GM04503 (cell line): ENCODE measurements at regions not wholly inside any gene's neighbourhood (a gene's known extent, or its start where the extent isn't known, plus 50 kb on each side); places are given as distances from the start of the nearest gene placed in this dataset.
"Not testable (repeated sequence)": the region's sequence is repeated elsewhere in the genome, so short reads cannot be mapped to it uniquely, and the experiment has no call there.

Experiments used
- DNase-seq: peaks from one replicate; pipeline ENCODE4 v3.0.0-alpha.2; 2012; ENCODE audit warnings: low read depth

DNA sequence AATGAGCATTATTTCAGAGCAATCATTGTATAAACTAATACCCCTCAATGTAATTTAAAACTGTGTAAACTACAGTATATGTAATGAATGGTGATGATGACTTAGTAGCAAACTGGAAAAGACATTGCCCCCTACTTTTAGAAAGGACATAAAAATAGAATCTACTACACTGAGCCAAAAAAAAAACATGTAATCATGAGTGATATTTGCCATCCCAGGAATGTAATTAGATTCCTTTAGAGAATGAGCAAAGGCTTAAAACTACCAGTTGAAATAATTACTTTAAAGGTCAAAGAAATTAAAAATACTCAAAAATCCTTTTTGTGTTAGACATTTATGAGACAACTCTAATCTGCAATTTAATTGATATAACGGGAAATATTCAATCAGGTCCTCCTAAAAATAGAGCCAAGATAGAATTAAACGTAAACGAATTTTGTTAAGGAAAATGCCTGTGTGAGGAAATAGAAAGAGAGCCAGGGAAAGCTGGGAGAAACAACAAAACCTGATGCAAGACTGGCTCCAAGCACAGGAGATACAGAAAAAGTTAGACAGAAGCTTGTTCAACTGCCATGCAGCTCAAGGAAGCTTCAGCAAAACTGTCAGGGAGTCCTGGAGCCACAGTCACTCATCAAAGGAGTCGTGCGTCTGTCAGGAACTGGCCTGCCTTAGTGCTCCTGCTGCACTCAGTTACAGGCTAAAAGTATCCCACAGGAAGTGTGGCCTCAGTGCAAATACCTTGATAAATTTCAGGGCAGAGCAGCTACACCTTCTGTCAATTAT lies 655.7 kb upstream of the INTU start:
- no peak for DNase-seq

- no peak for DNase-seq
These were observed 646.8 kb upstream of the INTU start for GRCh38 chr4:126986005-126986404.

DNA sequence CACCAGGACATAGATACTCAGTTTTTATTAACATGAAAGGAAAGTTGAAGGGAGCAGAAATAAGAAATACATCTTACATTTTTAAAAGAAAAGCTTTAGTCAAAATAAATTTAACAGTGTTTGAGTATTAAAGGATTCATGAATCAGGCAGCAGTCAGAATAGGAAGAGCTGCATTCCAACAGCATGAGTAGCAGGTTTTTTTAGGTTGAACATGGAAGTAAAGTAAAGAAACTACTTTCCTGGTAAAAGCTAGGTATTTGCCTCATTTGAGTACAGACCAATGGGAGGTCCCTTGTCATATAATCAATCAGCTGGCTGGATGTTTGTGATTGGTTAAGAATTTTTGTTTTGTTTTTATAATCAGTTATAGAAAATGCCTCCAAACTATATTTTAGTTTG lies 645.9 kb upstream of the INTU start:
- DNase-seq: no peak

GRCh38 chr4:126991965-126992364 lies 640.8 kb upstream of the INTU start:
- peak; percentile 36 for DNase-seq

GRCh38 chr4:126992910-126993309 lies 639.8 kb upstream of the INTU start:
- DNase-seq: no peak

DNA sequence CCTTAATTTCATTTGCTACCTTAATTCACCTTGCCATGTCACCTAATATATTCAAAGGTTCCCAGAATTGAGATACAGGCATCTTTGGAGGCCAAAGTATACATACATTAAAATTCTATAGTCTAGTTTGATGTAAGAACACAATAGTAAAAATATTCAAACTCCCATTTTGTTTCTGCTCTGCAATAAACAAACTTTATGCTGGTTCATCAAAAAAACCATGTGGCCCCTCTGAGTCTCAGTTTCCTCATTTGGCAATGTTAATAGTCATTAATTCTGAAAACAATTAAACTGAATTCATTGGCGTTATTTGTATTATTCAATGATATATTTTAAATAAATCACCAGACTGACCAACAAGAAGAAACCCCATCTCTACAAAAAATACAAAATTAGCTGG lies 639.4 kb upstream of the INTU start:
- DNase-seq: no peak

DNA sequence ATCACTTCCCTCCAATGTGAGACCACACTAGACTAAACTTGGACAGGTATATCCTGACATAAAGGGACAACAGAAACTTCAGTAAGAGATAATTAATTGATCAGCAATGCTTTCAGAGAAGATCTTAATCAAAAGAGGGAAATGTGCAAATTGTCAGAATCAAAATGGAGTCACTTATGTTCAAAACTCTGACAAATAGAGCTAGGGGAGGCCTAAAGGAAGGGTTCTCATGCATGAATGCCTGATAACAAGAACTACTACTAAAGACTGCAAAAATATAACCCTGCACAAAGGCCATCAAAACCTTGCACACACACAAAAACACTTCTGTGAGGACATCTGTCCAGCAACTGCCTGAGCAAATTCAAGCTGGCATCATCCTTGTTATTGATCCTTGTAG lies 637.5 kb upstream of the INTU start:
- DNase-seq: no peak

DNA sequence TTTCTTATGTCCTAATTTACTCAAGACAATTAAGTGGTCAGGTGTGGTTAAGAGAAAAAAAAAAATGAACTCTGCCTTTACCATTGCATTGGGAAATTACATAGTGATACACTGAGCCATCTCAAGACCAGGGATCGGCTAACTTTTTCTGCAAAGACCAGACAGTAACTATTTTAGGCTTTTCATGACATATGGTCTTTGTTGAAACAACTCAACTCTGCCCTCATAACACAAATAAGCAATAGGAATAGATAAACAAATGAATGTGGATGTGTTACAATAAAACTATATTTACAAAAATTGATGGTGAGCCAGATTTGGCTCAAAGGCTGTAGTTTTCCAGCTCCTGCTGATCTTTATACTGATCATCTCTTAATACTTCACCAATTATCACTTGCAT lies 632.6 kb upstream of the INTU start:
- DNase-seq: no peak

DNA sequence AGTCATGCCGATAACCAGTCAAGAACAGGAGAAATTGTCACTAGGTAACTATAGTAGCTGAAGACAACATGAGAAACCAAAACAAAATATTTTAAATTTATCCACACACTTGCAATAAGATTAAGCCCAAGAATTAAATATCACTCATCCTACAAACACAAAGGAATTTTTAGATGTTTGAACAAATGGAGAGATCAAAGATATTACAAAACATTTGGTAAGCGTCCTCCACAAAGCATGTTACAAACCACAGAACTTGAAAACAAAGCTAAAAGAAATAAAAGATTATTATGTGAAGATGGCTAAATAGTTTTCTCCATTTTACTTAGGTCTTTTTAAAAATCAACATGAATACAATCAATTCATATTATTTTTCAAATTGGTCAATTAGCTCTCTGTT lies 631.9 kb upstream of the INTU start:
- peak; percentile 39 for DNase-seq

DNA sequence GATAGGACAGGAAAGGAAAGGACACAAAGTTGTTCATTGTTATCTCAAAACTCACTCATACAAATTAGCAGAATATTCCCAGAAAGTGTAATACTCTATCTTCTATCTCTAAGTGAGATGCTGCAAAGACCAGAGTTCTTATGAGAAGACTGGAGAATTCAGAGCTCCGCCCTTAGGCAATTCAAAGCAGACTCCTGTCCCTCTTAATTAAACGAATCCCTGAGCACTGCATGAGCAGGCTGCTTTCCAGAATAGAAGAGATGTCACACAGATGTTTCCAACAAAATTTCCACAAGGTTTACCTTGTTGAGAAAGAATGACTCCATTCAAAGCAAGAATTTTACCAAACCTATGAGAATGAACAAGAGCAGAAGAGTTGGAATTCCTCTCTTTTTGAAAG lies 630.8 kb upstream of the INTU start:
- no peak for DNase-seq

GRCh38 chr4:127006446-127006877 lies 626.3 kb upstream of the INTU start:
- DNase-seq: no peak

- DNase-seq: no peak
These were observed 625.5 kb upstream of the INTU start for GRCh38 chr4:127007305-127007704.

- no peak for DNase-seq
These were observed 620.2 kb upstream of the INTU start for GRCh38 chr4:127012549-127012948.

- DNase-seq: no peak
These were observed 617.1 kb upstream of the INTU start for GRCh38 chr4:127015667-127016117.

DNA sequence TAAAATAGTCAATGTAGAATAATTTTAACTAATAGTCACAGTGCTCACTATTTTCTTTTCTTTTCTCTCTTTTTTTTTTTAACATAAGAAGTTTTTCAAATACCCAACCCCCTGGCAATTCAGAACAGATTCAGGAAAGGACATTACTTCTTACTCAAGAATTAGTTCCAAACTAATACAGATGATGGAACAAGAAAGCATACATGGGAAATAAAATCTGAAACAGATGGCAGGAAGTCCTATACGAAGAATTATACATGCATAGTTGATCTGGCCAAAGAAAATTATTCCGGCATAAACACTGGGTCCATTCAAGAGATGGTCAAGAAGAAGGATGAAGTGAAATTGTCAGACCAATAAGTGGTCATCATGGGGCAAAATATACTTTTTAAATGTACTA lies 614.4 kb upstream of the INTU start:
- no peak for DNase-seq

DNA sequence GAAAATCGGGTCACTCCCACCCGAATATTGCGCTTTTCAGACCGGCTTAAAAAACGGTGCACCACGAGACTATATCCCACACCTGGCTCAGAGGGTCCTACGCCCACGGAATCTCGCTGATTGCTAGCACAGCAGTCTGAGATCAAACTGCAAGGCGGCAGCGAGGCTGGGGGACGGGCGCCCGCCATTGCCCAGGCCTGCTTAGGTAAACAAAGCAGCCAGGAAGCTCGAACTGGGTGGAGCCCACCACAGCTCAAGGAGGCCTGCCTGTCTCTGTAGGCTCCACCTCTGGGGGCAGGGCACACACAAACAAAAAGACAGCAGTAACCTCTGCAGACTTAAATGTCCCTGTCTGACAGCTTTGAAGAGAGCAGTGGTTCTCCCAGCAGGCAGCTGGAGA lies 611.9 kb upstream of the INTU start:
- DNase-seq: not testable (repeated sequence)

GRCh38 chr4:127036296-127036695 lies 596.5 kb upstream of the INTU start:
- DNase-seq: no peak

DNA sequence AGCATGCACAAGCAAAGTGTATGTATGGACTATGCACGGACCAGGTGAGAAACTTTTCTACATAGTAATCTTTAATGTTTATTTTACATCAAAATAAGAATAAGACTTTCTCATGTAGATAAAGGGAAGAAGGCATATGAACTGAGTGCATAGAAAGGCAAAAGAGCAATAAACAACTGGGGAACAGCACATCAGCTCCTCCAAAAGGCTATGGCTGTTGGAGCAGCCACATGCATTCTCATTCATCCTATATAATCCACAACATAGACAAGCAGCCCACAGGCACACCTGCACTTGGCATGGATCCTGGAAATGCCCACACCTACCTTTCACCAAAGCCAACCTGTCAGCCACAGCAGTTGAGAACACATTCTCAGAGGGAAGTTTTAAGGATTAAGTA lies 586.9 kb upstream of the INTU start:
- no peak for DNase-seq

- no peak for DNase-seq
These were observed 584.8 kb upstream of the INTU start for GRCh38 chr4:127047930-127048329.

- no peak for DNase-seq
These were observed 584.2 kb upstream of the INTU start for GRCh38 chr4:127048376-127049044.

DNA sequence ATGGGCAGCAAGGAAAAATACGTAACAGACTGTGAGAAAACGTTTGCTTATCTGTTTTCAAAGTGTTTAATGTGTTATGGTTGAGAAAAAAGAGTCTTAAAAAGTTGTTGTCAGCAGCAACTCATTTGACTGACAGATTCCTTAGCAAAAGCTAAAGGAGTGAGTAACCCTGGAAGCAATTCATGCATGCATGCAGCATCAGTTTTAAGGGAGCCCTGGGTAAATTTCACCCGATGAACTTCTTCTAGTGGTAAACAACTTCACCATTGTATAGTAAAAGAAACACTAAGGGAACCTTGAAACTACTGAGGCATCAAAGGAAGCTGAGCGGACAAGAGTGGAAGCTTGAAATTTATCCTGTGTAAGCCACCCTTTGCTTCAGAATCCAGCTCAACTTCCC lies 583.2 kb upstream of the INTU start:
- no peak for DNase-seq

GRCh38 chr4:127052742-127053141 lies 580.0 kb upstream of the INTU start:
- no peak for DNase-seq

DNA sequence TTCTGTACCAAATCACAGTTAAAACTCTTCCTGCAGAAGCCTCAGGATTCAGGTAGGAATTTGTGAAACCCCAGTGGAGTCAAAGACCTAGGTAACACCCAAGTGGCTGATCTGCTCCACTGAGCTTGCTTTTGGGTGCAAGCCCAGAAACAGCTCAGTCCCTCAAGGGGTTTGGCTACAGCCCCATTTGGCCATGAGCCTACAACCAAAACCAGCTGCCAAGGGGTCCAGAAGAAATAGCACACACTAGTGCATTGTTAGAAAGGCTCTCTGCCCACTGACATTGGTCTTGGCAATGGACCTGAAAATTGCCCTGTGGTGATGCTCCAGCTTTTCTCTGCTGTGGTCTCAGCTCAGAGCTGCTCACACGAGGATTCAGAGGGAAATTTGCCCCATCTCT lies 577.4 kb upstream of the INTU start:
- DNase-seq: no peak

DNA sequence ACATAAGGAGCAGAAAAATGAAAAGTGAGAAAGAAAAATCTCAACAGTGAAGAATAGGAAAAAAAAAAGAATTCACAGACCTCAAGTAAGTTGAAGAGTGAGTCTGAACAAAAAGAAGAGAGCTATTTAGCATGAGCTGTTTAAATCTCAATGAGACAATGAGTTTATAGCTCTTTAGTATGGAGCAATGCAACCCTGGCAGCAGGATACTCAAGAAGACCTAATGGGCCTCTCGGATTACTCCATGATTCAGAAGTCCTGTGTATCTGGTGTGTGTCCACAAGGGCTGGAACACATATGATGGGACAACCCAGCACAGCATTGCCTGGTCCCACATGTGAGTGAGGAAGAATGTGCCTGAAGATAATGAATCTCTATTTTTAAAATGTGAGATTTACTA lies 563.1 kb upstream of the INTU start:
- DNase-seq: no peak
